Dermis blood vessel endothelial cell (primary cell): ENCODE measurements at regions not wholly inside any gene's neighbourhood (a gene's known extent, or its start where the extent isn't known, plus 50 kb on each side); places are given as distances from the start of the nearest gene placed in this dataset.

Experiments
- DNase-seq: peaks from one replicate; pipeline ENCODE4 v3.0.0; 2010

DNA sequence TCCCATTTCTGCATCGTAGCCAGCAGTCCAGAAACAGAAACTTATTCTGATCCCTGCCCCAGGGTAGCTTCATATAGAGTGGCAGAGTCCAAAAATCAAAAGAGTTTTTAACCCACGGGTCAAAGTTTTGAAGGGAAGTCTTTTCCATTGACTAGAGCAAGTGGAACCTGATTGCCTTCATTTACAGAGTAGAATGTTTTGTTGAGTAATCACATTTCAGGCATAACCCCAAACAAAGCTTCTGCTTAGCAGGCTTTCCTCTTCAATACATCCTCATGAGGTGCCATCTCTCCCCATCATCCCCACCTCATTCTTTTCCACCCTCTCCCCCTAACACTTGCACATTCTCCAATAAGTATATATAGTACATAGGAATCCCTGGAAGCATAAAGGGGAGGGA is 516.0 kb upstream of the FBXO33 start:
- no peak for DNase-seq

DNA sequence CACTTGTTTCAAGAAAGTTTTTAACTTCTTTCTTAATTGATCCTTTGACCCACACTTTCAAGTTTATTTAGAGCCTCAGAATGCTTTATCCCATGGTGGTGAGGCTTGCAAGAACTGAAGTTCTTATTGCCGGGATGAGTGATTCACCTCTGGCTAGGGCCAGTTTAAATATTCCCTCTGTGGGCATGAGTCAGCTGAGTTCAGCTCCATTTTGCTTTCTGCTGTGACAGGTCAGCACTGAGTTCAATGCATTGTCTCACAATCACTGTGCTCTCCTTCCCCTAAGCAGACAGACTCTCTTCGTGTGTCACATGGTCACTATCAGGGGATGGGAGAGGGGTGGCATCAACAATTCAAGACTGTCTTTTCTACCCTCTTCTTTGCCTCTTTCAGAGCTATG is 514.6 kb upstream of the FBXO33 start:
- no peak for DNase-seq

DNA sequence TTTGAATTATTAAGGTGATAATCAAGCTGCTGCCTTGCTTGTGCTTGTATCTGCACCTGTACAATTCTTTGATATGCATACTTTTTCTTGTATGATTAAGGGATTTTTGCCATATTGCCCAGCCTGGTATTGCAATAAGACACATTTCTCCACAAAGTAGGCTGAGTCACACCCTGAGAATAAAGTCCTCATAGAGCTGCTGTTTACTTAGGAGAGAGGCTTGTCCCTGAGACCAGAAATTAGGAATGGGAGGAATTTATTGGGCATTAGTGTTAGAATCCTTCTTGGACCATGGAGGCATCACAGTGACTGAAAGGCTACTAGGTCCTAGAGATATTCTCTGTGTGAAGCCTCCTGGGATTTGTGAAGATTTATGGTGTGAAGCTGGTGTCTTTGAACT is 506.8 kb upstream of the FBXO33 start:
- DNase-seq, result no peak

DNA sequence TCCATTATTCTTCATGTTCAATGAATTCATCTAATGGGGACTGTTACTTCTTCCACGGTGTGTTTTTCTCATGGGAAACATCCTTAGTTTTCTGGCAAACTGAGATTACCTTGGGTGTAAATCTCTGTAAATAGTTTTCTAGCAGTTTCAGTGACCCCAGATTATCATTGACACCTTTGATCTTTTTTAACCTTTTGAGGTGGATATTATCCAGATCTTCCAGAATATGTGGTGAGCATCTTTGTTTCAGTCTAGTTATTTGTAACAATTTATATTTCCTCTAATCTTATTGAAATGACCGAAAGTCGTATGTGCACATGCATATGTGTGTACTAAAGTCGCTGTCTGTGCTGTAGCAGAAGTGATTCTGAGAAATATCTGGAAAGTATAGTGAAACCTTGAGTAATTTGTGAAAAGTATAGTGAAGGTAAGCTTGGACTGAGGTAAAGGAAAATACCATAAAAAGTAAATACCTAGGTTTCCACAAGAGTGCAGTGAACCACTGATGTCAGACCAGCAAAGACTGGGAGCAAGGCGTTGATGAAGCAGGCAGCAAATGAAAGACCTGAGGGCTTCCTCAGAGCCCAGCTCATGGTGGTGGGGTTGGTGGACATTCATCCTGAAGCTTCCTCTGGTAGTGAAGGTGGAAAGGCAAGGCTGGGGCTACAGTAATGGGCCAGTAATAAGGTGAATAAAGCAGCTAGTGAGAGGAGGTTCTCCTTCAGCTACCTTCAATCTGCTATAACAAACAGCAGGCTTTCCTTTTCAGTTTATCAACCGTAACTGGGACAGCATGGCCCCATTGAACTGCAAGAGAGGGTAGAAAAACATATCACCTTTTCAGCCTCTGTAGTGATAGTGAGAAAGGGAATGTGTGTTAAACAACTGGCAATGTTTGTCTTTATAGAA is 480.2 kb upstream of the FBXO33 start:
- DNase-seq, result no peak

DNA sequence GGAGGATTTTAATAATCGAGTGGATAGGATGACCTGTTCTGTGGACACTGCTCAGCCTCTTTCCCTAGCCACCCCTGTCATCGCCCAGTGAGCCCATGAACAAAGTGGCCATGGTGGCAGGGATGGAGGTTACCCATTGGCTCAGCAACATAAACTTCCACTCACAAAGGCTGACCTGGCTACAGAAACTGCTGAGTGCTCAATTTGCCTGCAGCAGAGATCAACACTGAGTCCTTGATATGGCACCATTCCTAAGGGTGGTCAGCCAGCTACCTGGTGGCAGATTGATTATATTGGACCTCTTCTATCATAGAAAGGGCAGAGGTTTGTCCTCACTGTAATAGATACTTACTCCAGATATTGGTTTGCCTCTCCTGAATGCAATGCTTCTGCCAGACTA is 465.4 kb upstream of the FBXO33 start:
- DNase-seq, result no peak

DNA sequence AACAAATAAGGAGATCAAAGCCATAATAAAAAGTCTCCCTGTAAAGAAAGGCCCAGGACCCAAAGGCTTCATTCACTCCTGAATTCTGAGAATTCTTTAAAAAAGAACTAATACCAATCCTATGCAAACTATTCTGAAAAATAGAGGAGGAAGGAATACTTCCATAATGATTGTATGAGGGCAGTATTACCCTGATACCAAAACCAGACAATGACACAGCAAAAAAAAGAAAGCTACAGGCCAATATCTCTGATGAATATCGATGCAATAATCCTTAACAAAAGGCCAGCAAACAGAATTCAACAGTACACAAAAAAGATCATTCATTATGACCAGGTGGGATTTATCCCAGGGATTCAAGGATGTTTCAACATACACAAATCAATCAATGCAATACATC is 457.8 kb upstream of the FBXO33 start:
- no peak for DNase-seq

DNA sequence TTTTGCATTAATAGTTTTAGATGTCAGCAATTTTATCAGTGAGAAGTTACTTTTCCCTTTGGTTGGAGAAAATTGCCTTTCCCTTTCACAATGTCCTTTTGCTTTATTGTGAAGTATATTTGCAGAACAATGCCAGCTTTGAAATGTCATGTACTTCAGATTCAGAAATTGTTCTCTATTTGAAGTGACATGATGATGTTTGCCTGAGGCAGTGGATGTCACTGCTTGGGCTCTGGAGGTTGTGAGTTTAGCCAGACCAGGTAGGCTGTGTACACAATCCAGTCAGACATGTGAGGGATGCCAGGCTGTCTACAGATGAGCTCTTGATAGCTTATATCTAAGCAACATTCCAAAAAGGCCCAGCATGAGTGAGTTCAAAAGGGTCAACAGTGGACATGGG is 451.9 kb upstream of the FBXO33 start:
- DNase-seq, result no peak

DNA sequence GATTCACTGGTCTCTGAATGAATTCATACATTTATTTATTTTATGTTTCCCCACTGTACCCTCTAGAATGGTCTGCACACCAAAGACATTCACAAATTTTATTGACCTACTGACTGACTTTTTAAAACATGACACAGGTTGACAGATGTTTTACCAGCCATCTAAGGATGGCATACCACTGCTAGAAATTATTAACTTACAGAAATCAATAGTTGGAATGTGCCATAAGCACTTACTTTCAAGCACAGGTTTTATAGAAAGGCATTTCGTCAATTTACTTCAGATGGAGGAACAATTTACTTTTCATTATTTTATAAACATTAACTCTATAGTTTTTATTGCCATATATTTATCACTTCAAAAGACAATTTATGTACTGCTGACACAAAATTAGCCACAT is 448.7 kb upstream of the FBXO33 start:
- no peak for DNase-seq

DNA sequence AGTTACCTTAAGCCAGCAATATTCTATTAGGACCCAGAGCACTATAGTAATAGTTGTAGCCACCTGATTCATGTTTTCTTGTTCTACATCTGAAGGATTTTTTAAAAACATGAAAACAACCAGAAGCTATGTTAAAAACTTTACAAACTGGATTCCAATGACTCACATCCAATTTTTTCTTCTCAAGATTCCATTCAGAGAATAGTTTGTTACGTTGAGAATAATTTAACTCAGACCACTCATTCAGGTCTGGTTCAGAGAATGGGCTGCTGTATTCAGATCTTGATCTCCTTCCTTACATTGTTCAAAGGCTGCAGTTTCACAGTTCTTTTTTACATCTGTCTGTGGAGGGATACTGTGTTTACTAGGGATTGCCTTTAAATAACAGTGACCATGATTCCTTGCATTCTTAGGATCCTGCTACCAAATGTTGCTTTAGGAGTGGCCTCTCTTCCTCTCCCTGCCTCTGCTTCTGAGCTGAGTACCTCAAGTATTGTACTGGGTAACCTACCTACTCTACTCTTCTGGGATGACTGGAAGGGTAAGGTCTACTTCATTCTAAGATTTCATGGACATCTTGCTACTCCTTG is 448.0 kb upstream of the FBXO33 start:
- no peak for DNase-seq

DNA sequence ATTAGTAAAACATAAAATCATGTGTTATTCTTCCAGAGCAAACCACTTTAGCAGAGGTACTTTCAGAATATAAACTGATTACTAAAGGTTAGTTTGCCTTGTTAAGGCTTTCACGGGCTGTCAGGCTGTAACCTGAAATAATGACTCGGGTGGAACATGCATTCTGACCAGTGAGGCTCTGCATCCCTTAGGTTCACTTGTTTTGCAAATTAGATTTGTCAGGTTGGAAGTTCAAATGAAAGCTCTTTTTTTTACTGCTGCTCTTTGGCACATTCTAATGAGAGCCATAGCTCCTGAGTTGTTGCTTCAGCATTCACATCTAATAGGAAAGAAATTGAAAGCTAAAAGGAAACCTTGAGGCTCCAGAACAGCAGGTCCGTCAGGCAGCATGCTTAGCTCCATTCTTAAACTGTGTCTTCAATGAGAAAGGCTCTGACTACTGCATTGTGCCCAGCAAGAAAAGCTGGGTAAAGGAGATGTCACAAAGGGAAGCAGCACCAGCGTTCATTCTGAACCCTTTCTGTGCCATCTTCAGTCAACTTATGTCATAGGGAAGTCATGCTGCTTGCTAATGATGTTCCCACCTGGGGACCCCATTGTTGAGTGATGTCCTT is 445.5 kb upstream of the FBXO33 start:
- DNase-seq, result no peak

DNA sequence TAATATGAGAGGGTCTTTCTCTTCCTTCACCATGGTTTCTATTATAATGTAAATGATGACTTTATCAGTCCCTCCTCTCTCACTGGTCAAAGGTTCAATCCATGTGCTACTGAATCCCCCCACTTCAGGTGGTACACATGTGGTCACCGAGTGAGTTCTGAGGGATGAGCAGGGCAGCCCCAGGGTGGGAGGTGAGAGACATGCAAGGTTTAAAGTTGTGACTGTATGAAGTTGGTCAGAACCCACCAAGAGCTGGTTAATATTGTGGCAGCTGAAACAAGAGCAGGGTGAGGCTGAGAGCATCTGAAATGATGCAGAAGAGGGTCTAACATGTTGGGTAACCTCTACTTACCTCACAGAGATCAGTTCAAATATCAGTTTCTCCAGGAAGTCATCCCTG is 444.7 kb upstream of the FBXO33 start:
- DNase-seq, result no peak

DNA sequence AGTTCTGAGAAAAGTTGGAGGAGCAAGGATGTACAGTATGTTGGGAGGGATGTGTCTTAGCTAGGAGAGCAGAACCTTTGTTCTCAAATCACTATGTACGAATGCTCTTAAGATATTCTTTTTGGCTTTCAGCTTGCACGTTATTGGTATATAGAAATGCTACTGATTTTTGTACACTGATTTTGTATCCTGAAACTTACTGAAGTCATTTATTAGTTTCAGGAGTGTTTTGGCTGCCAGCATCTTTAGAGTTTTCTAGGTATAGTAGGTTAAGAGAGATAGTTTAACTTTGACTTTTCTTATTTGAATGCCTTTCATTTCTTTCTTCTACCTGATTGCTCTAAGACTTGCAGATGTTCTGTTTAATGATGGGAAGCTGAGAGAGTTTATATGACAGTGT is 442.8 kb upstream of the FBXO33 start:
- DNase-seq, result no peak

DNA sequence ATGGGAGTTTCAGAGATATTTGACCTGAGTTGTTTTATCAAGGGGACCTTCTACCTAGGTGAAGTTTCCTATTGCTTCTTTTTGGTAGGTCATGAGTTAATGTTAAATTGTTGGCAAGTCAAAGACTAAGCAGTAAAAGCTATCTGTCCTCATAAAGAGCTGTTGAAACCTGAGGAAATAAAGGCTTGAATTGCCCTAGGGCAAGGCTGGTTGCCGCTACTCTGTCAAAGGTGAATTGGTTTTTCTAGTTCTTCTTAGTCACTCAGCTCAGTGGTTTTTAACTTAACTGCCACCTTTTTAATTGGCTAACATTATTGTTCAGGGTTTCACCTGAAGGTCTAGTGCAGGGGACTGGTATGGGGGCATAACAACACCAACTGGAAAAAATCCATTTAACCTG is 441.6 kb upstream of the FBXO33 start:
- DNase-seq, result no peak

DNA sequence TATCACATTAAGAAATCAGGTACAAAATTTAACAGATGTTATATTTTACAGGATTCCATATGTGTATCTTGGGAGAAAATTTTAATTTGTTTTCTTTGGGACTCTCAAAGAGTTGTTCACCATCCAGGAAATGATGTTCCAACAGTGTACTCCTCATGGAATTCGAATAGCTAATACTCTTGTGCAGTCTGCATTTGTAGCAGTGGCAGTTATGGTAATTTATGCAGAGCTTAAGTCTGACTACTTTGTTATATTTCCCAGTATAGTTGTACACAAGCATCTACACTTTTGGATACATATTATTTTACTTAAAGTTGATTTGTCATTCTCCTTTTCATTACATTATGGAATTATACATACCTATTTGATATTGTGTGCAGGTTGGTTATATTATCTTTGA is 436.7 kb upstream of the FBXO33 start:
- DNase-seq, result no peak

DNA sequence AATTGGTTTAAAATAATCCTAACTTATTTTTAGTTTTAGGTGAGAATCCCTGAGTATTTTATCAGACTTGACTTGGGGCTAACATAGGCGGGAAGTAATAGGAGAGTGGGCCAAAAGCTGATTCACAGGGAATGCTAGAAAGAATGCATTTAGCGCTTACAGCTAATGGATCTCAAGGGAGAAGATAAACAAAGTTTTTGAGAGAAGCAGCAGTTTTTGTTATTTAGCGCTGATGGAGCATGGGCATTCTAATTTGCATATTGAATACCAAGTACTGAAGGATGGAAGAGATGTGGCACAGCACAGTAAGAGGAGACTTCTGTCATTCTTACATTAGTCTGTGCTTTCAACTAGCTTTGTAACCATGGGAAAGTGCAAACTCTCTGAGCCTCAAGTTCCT is 436.0 kb upstream of the FBXO33 start:
- no peak for DNase-seq

DNA sequence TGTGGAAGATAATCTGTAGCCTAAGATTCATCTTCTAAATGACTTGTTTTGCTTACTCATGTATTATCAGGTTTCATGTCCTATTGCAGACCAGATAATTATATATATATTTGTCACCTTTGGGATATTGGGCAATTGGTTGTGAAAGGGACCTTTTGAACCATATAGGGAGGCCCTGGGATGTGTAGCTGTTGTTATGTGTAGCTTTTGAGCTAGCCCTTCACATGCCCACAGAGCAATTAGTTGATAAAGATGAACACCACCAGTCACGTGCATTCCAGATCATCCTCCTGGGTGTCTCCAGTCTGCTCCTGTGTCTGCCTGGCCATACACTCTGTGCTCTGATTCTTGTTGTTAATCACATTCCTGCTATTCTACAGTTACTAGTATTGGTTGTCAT is 431.2 kb upstream of the FBXO33 start:
- no peak for DNase-seq

DNA sequence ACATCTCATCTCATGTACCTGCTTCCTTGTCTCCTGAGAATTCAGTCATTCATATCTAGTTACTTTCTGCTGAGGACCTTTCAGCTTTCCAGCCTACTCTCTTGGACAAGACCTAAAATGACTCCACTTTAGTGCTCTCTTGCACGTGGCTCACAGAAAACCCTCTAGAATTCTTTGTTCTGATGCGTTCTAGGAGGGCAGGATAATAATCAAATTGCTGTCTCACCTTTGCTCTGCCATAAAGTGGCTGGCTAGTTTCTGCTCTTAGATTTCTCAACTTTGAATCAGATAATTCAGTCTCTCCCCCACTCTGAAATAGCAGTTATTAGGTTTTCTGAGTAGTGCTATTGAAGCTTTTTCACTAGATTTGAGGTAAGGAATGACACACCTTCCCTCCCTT is 429.5 kb upstream of the FBXO33 start:
- DNase-seq, result no peak

DNA sequence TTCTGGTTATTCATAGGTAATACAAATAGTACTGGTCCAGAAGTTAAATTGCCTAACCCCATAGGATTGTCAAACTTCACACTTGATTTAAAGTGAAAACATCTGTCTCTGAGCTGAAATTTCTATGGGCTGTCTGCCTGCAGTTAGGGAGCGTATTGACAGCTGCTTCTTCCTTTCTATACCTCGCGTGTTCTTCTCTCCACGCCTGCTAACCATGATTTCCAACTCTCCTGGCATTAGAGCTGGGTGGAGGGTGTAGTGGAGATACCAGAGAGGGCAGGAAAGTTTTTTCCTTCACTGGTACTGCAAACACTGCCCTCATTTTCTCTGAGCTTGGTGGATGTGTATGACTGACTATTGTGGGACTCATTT is 429.0 kb upstream of the FBXO33 start:
- no peak for DNase-seq

DNA sequence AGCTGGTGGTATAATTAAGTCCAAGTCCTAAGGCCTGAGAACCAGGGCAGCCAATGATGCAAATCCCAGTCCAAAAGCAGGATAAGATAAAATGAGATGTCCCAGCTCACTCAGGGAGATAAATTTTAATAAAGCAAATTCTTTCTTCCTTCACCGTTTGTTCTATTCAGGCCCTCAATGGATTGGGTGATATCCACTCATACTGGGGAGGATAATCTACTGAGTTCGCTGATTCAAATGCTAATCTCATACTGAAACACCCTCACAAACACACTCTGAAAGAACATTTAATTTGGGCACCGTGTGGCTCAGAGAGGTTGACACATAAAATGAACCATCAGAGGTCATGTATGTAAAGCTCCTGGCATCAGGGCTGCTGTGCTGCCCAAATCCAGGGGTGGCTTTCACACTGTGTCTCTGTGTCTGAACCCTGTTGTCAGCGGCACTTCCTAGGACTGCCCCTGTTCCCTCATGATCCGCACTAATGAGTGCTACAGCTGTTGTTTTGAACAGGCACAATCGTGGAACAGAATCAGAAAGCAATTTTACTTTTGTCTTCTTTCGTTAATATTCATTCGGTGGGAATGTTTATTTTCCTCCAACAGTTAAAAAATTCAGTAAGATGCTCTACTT is 428.5 kb upstream of the FBXO33 start:
- DNase-seq, result no peak

DNA sequence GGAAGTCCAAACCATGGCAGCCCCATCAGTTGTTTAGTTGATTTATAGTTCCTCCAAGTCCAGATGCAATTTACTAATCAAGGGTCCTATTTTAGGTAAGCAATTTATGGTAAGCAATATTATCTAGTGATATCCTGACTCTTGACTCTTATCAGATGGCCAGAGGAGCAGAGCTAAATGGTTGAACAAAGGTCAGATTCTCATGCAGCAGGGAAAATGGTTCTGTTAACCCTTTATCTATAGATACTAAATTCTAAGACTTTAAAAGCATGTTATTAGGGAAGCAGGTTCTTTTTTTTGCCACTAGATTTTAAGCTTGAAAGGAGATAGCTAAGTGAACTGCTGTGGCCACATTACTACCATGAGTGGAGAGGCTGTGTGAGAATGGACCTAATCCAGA is 427.1 kb upstream of the FBXO33 start:
- DNase-seq, result no peak

DNA sequence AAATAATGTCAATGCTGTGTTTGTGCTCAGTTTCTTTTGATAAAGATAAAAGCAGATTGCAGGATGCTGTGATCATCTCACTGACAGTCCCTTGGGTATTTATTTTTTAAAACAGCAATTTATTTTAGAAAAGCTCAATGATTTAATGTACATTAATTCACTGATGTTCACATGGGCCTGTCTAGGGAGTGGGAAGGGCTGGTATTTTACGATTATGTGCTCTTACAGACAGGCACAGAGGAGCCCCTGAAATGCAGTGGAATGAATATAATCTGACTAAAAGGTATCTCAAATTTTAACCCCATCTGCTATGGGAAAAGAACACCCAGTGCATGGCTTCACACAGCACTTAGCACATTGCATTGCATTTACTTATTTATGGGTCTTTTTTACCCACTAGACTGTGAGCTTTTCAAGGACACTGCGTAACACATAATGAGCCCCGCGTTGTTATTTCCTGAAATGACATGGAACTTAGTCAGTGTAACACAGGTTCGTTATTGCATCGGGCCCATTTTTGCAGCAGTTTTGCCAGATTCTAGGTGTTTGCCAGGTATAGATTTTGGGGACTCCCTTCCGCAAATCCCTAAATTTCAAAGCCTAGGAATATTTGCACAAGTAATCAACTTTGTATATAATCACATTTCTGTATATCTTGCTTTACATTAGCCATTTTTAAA is 425.3 kb upstream of the FBXO33 start:
- no peak for DNase-seq

DNA sequence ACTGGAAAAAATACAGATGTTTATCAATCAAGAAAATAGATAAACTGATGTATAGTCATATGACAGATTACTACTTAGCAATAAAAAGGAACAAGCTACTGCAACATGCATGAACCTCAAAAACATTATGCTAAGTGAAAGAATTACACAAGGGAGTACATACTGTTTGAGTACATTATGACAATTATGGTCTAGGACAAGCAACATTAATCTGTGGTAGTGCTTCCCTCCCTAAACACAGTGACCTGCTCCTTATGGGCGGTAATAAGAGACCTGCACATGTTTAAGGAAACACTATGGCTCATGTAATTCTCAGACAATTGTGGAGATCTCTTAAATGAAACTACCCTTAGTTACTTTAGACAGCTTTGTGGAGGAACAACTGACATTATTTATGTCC is 421.2 kb upstream of the FBXO33 start:
- DNase-seq, result no peak

DNA sequence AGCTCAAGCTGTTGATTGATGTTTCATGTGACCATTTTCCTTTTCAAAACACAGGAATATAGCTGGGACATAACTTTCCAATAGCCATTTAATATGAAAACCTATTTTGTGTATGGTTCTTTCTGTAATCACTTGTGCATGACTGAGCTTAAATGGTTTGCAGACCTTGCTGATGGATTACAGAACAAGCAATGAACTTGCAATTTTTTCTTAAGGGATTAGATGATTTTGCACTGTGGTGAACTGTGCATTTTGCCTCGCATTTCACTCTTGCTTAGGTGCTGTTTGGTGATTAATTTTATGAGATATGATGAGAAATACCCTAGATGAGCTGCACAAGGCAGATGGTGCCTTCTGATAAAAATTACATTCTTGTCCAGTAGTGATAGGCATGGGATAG is 419.0 kb upstream of the FBXO33 start:
- DNase-seq, result no peak
